ENCODE measurements at regions not wholly inside any gene's neighbourhood (a gene's known extent, or its start where the extent isn't known, plus 50 kb on each side); places are given as distances from the start of the nearest gene placed in this dataset.
"Not testable (repeated sequence)": the region's sequence is repeated elsewhere in the genome, so short reads cannot be mapped to it uniquely, and the experiment has no call there.

- no peaks in the 10 kb centered on the region for H3K9me3 ChIP-seq (ENCODE audit: control insufficient read depth, low read length)
- no peaks in the 10 kb centered on the region for H3K79me2 ChIP-seq
Measured at GRCh38 chr3:90180543-90180942, 1073.1 kb downstream of the EPHA3 start.

GRCh38 chr3:90182291-90182976 lies 1075.0 kb downstream of the EPHA3 start:
- not testable (repeated sequence) for H3K9me3 ChIP-seq (ENCODE audit: control insufficient read depth, low read length); H3K9ac ChIP-seq; H3K4me1 ChIP-seq; H3K27ac ChIP-seq; H3K36me3 ChIP-seq (ENCODE audit: control insufficient read depth, insufficient read depth, low read length); H3K4me3 ChIP-seq (ENCODE audit: low read depth, low read length); H3K79me2 ChIP-seq; H3K27me3 ChIP-seq (ENCODE audit: control insufficient read depth, insufficient read depth, low read length); H2AFZ ChIP-seq
- H3K4me2 ChIP-seq (ENCODE audit: low read length), result peak overlapping the region; percentile 50

More at GRCh38 chr3:90180543-90180942, 1073.1 kb downstream of the EPHA3 start:
- no peak overlapping the region for H3K27ac ChIP-seq
- H3K9ac ChIP-seq, result no peak overlapping the region
- no peaks in the 10 kb centered on the region for H3K36me3 ChIP-seq (ENCODE audit: control insufficient read depth, insufficient read depth, low read length)
- TF ChIP-seq, protein P1, sequence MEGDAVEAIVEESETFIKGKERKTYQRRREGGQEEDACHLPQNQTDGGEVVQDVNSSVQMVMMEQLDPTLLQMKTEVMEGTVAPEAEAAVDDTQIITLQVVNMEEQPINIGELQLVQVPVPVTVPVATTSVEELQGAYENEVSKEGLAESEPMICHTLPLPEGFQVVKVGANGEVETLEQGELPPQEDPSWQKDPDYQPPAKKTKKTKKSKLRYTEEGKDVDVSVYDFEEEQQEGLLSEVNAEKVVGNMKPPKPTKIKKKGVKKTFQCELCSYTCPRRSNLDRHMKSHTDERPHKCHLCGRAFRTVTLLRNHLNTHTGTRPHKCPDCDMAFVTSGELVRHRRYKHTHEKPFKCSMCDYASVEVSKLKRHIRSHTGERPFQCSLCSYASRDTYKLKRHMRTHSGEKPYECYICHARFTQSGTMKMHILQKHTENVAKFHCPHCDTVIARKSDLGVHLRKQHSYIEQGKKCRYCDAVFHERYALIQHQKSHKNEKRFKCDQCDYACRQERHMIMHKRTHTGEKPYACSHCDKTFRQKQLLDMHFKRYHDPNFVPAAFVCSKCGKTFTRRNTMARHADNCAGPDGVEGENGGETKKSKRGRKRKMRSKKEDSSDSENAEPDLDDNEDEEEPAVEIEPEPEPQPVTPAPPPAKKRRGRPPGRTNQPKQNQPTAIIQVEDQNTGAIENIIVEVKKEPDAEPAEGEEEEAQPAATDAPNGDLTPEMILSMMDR (IDR thresholded peaks at IDR 0.05), result no peak
- H3K4me1 ChIP-seq, result no peaks in the 10 kb centered on the region
- no peak overlapping the region for H3K4me3 ChIP-seq (ENCODE audit: low read depth, low read length)
- H3K4me2 ChIP-seq (ENCODE audit: low read length), result no peak overlapping the region
- no peak overlapping the region for H2AFZ ChIP-seq
- no peaks in the 10 kb centered on the region for H3K27me3 ChIP-seq (ENCODE audit: control insufficient read depth, insufficient read depth, low read length)

DNA sequence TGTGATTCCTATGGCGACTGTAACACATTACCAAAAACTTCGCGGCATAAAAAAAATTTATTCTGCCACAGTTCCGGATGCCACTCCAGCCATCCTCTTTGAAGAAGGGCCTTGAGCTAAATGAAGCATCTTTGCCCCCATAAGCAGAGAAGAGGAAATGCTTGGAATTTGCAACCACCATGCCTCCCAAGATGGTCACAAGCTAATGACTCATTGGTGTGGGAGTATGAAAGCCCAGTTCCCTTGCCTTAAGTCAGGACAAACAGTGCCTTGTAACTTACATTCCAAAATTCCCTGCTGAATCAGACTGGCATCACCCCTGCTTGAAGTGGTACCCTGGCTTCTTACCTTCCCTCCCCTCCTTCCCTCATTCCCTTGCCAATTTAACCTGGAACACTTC lies 1077.4 kb downstream of the EPHA3 start:
- Histone ChIP-seq H3K36me3 (ENCODE audit: control insufficient read depth, insufficient read depth, low read length) (no peaks in the 10 kb centered on the region), H3K79me2 (no peaks in the 10 kb centered on the region), H3K9ac (no peak overlapping the region), H3K27me3 (ENCODE audit: control insufficient read depth, insufficient read depth, low read length) (no peaks in the 10 kb centered on the region), H3K4me3 (ENCODE audit: low read depth, low read length) (no peak overlapping the region), H2AFZ (no peak overlapping the region), H3K9me3 (ENCODE audit: control insufficient read depth, low read length) (no peaks in the 10 kb centered on the region), H3K4me1 (no peaks in the 10 kb centered on the region), H3K27ac (no peak overlapping the region), H3K4me2 (ENCODE audit: low read length) (no peak overlapping the region)
- TF ChIP-seq, protein P1 (IDR thresholded peaks at IDR 0.05), result no peak

GRCh38 chr3:90197383-90197782 lies 1090.0 kb downstream of the EPHA3 start:
- not testable (repeated sequence) for H3K27me3 ChIP-seq (ENCODE audit: control insufficient read depth, insufficient read depth, low read length); H3K9me3 ChIP-seq (ENCODE audit: control insufficient read depth, low read length); H3K4me3 ChIP-seq (ENCODE audit: low read depth, low read length); H2AFZ ChIP-seq; H3K27ac ChIP-seq; H3K36me3 ChIP-seq (ENCODE audit: control insufficient read depth, insufficient read depth, low read length); H3K9ac ChIP-seq; H3K79me2 ChIP-seq; H3K4me2 ChIP-seq (ENCODE audit: low read length); H3K4me1 ChIP-seq

DNA sequence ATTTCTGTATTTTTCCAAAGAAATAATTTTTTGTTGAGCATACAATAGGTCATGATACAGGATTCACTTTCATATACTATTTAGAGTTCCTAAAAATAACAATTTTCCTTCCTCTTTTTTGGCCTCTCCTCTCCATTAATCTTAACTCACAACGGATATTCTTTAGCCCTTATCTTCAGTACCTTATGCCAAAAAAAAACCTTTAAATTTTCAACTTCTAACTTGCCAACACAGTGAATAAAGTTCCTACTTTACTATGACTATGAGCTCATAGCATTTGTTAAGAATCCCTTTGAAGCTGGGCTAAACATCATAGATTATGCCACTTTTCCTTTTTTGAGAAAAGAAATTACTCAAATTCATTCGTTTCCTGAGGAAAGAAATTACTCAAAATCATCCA lies 1095.5 kb downstream of the EPHA3 start:
- not testable (repeated sequence) for H2AFZ ChIP-seq; H3K79me2 ChIP-seq; H3K4me3 ChIP-seq (ENCODE audit: low read depth, low read length); H3K4me1 ChIP-seq; H3K9me3 ChIP-seq (ENCODE audit: control insufficient read depth, low read length); H3K27ac ChIP-seq; H3K27me3 ChIP-seq (ENCODE audit: control insufficient read depth, insufficient read depth, low read length); H3K36me3 ChIP-seq (ENCODE audit: control insufficient read depth, insufficient read depth, low read length); H3K4me2 ChIP-seq (ENCODE audit: low read length); H3K9ac ChIP-seq

DNA sequence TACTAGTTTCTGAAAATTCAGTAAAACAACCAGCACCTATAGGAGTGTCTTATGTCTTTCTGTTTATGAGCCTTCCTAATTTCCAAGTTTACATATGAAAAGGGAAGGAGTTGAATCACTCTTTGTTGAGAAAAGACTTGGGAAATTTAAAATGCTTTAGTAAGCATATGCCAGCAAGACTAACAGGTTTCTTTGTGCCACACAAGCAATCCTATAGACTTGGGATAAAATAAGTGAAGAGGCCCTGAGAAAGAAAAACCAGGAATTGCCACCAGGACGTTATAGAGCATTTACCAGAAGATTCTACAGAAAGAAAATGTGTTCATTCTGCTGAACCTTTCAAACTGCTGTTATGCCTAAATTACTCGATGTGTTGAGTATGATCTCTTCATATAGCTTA lies 1099.1 kb downstream of the EPHA3 start:
- not testable (repeated sequence) for H2AFZ ChIP-seq

GRCh38 chr3:90207353-90208097 lies 1100.1 kb downstream of the EPHA3 start:
- not testable (repeated sequence) for H3K9ac ChIP-seq; H3K4me3 ChIP-seq (ENCODE audit: low read depth, low read length); H2AFZ ChIP-seq; H3K27ac ChIP-seq; H3K79me2 ChIP-seq; H3K36me3 ChIP-seq (ENCODE audit: control insufficient read depth, insufficient read depth, low read length); H3K9me3 ChIP-seq (ENCODE audit: control insufficient read depth, low read length); H3K27me3 ChIP-seq (ENCODE audit: control insufficient read depth, insufficient read depth, low read length); H3K4me1 ChIP-seq; H3K4me2 ChIP-seq (ENCODE audit: low read length)

More for the DNA sequence above, 1099.1 kb downstream of the EPHA3 start:
- H3K79me2 ChIP-seq; H3K36me3 ChIP-seq (ENCODE audit: control insufficient read depth, insufficient read depth, low read length); H3K9me3 ChIP-seq (ENCODE audit: control insufficient read depth, low read length); H3K27me3 ChIP-seq (ENCODE audit: control insufficient read depth, insufficient read depth, low read length); H3K27ac ChIP-seq; H3K4me3 ChIP-seq (ENCODE audit: low read depth, low read length); H3K4me1 ChIP-seq; H3K4me2 ChIP-seq (ENCODE audit: low read length); H3K9ac ChIP-seq: not testable (repeated sequence)
